ENCODE measurements at regions not wholly inside any gene's neighbourhood (a gene's known extent, or its start where the extent isn't known, plus 50 kb on each side); places are given as distances from the start of the nearest gene placed in this dataset.

- Mint-ChIP-seq H3K9me3 (ENCODE audit: unreplicated experiment) (peaks cover 2% of the 10 kb centered on the region), H3K4me3 (ENCODE audit: unreplicated experiment) (no peak overlapping the region), H3K27ac (ENCODE audit: unreplicated experiment) (no peak overlapping the region), H3K4me1 (ENCODE audit: low read depth, unreplicated experiment) (peaks cover 4% of the 10 kb centered on the region), H3K27me3 (ENCODE audit: low read depth, unreplicated experiment) (peaks cover 45% of the 10 kb centered on the region), H3K36me3 (ENCODE audit: low read depth, unreplicated experiment) (no peaks in the 10 kb centered on the region)
- FAIRE-seq (no peak), DNase-seq (ENCODE audit: low read depth) (no peak)
- Histone ChIP-seq H3K4me1 (ENCODE audit: insufficient read depth, low read length) (peaks cover 3% of the 10 kb centered on the region), H3K27me3 (ENCODE audit: insufficient read depth, low read length) (peaks cover 2% of the 10 kb centered on the region), H4K20me1 (ENCODE audit: insufficient read depth, low read length) (no peaks in the 10 kb centered on the region), H2AFZ (ENCODE audit: low read depth, low read length) (no peak overlapping the region), H3K4me3 (ENCODE audit: insufficient read depth, low read depth, low read length) (no peak overlapping the region), H3K36me3 (ENCODE audit: insufficient read depth, low read length) (no peaks in the 10 kb centered on the region), H3K9ac (ENCODE audit: low read length) (no peak overlapping the region), H3K27ac (ENCODE audit: low read depth, low read length) (no peak overlapping the region), H3K9me3 (ENCODE audit: insufficient read depth, low read depth, low read length) (no peaks in the 10 kb centered on the region), H3K4me2 (ENCODE audit: low read length) (no peak overlapping the region), H3K79me2 (ENCODE audit: insufficient read depth, low read length) (no peaks in the 10 kb centered on the region)
- TF ChIP-seq CTCF (IDR thresholded peaks at IDR 0.05; ENCODE audit: insufficient read depth, low read depth, low read length): no peak
- TF ChIP-seq EZH2 (IDR thresholded peaks at IDR 0.05; ENCODE audit: insufficient read depth, low read length): no peak
These were observed 228.1 kb downstream of the WDR11 start for GRCh38 chr10:121079226-121079625.

GRCh38 chr10:121080281-121080891 is 229.2 kb downstream of the WDR11 start:
- peaks cover 6% of the 10 kb centered on the region for H3K27me3 ChIP-seq (ENCODE audit: insufficient read depth, low read length)
- H3K36me3 ChIP-seq (ENCODE audit: insufficient read depth, low read length): no peaks in the 10 kb centered on the region
- no peaks in the 10 kb centered on the region for H4K20me1 ChIP-seq (ENCODE audit: insufficient read depth, low read length)
- H3K4me2 ChIP-seq (ENCODE audit: low read length): no peak overlapping the region
- no peak overlapping the region for H3K4me3 Mint-ChIP-seq (ENCODE audit: unreplicated experiment)
- H3K79me2 ChIP-seq (ENCODE audit: insufficient read depth, low read length): no peaks in the 10 kb centered on the region
- H3K4me3 ChIP-seq (ENCODE audit: insufficient read depth, low read depth, low read length): no peak overlapping the region
- H3K9ac ChIP-seq (ENCODE audit: low read length): no peak overlapping the region
- peaks cover 4% of the 10 kb centered on the region for H3K4me1 Mint-ChIP-seq (ENCODE audit: low read depth, unreplicated experiment)
- TF ChIP-seq CTCF (IDR thresholded peaks at IDR 0.05; ENCODE audit: insufficient read depth, low read depth, low read length): no peak
- TF ChIP-seq EZH2 (IDR thresholded peaks at IDR 0.05; ENCODE audit: insufficient read depth, low read length): no peak
- no peak overlapping the region for H3K27ac ChIP-seq (ENCODE audit: low read depth, low read length)
- H3K4me1 ChIP-seq (ENCODE audit: insufficient read depth, low read length): peaks cover 3% of the 10 kb centered on the region
- peaks cover 45% of the 10 kb centered on the region for H3K27me3 Mint-ChIP-seq (ENCODE audit: low read depth, unreplicated experiment)
- FAIRE-seq (no peak), DNase-seq (ENCODE audit: low read depth) (no peak)
- peaks cover 2% of the 10 kb centered on the region for H3K9me3 Mint-ChIP-seq (ENCODE audit: unreplicated experiment)
- no peaks in the 10 kb centered on the region for H3K36me3 Mint-ChIP-seq (ENCODE audit: low read depth, unreplicated experiment)
- no peaks in the 10 kb centered on the region for H3K9me3 ChIP-seq (ENCODE audit: insufficient read depth, low read depth, low read length)
- H2AFZ ChIP-seq (ENCODE audit: low read depth, low read length): no peak overlapping the region
- H3K27ac Mint-ChIP-seq (ENCODE audit: unreplicated experiment): no peak overlapping the region

GRCh38 chr10:121081306-121081705 is 230.1 kb downstream of the WDR11 start:
- no peaks in the 10 kb centered on the region for H3K9me3 ChIP-seq (ENCODE audit: insufficient read depth, low read depth, low read length)
- no peaks in the 10 kb centered on the region for H4K20me1 ChIP-seq (ENCODE audit: insufficient read depth, low read length)
- no peak overlapping the region for H3K27ac Mint-ChIP-seq (ENCODE audit: unreplicated experiment)
- no peak overlapping the region for H2AFZ ChIP-seq (ENCODE audit: low read depth, low read length)
- H3K9me3 Mint-ChIP-seq (ENCODE audit: unreplicated experiment): peaks cover 2% of the 10 kb centered on the region
- no peak overlapping the region for H3K27ac ChIP-seq (ENCODE audit: low read depth, low read length)
- H3K36me3 ChIP-seq (ENCODE audit: insufficient read depth, low read length): no peaks in the 10 kb centered on the region
- no peaks in the 10 kb centered on the region for H3K36me3 Mint-ChIP-seq (ENCODE audit: low read depth, unreplicated experiment)
- TF ChIP-seq EZH2 (IDR thresholded peaks at IDR 0.05; ENCODE audit: insufficient read depth, low read length): no peak
- no peak for TF ChIP-seq CTCF (IDR thresholded peaks at IDR 0.05; ENCODE audit: insufficient read depth, low read depth, low read length)
- FAIRE-seq (no peak), DNase-seq (ENCODE audit: low read depth) (no peak)
- peaks cover 3% of the 10 kb centered on the region for H3K4me1 ChIP-seq (ENCODE audit: insufficient read depth, low read length)
- H3K4me2 ChIP-seq (ENCODE audit: low read length): no peak overlapping the region
- no peak overlapping the region for H3K4me3 ChIP-seq (ENCODE audit: insufficient read depth, low read depth, low read length)
- peaks cover 4% of the 10 kb centered on the region for H3K4me1 Mint-ChIP-seq (ENCODE audit: low read depth, unreplicated experiment)
- H3K4me3 Mint-ChIP-seq (ENCODE audit: unreplicated experiment): no peak overlapping the region
- H3K27me3 Mint-ChIP-seq (ENCODE audit: low read depth, unreplicated experiment): peaks cover 37% of the 10 kb centered on the region
- H3K79me2 ChIP-seq (ENCODE audit: insufficient read depth, low read length): no peaks in the 10 kb centered on the region
- no peak overlapping the region for H3K9ac ChIP-seq (ENCODE audit: low read length)
- H3K27me3 ChIP-seq (ENCODE audit: insufficient read depth, low read length): peaks cover 6% of the 10 kb centered on the region

Data from astrocyte (in vitro differentiated cells and primary cell).